Suprapubic skin (tissue), 4 donors: ENCODE measurements at regions not wholly inside any gene's neighbourhood (a gene's known extent, or its start where the extent isn't known, plus 50 kb on each side); places are given as distances from the start of the nearest gene placed in this dataset.

Experiments
- EP300 ChIP-seq: sonication (generic); formaldehyde crosslinking; IDR thresholded peaks from one replicate; pipeline ENCODE4 v1.6.1; 2017; ENCODE audit warnings: antibody characterized with exemption
- POLR2AphosphoS5 ChIP-seq, 3 donors: sonication (generic); formaldehyde crosslinking; IDR thresholded peaks; one replicate each; pipeline ENCODE4 v1.6.1; 2017; ENCODE audit warnings: antibody characterized with exemption in 3 of 3
- TF ChIP-seq, protein P1 (sequence below), 2 donors: fragments of 200-600 bp in 1 of 2; fragments of 450-650 bp in 1 of 2; sonication (generic) in 1 of 2; IDR thresholded peaks; one replicate each; pipeline ENCODE4 v1.5.1; 2016 to 2019; ENCODE audit warnings: antibody characterized with exemption in 2 of 2, mild to moderate bottlenecking in 1 of 2, moderate library complexity in 1 of 2

DNA sequence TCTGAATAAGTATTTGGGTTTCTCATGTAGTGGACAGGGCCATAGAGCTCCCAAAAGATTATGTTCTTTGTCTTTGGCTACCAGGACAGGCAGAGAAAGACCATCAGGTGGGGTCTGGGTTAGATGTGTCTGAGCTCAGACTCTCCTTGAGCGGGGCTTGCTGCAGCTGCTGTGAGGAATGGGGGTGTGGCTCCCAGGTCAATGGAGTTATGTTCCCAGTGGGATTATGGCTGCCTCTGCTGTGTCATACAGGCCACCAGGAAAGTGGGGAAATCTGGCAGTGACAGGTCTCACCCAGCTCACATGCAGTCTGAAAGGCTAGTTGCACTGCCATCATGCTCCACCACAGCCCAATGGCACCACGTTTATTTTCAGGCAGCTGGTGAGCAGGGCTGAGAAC lies 97.0 kb upstream of the FERD3L start:
- TF ChIP-seq, protein P1, sequence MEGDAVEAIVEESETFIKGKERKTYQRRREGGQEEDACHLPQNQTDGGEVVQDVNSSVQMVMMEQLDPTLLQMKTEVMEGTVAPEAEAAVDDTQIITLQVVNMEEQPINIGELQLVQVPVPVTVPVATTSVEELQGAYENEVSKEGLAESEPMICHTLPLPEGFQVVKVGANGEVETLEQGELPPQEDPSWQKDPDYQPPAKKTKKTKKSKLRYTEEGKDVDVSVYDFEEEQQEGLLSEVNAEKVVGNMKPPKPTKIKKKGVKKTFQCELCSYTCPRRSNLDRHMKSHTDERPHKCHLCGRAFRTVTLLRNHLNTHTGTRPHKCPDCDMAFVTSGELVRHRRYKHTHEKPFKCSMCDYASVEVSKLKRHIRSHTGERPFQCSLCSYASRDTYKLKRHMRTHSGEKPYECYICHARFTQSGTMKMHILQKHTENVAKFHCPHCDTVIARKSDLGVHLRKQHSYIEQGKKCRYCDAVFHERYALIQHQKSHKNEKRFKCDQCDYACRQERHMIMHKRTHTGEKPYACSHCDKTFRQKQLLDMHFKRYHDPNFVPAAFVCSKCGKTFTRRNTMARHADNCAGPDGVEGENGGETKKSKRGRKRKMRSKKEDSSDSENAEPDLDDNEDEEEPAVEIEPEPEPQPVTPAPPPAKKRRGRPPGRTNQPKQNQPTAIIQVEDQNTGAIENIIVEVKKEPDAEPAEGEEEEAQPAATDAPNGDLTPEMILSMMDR (IDR thresholded peaks at IDR 0.05), result no peak
- no peak for TF ChIP-seq POLR2AphosphoS5 (IDR thresholded peaks at IDR 0.05)
- no peak for TF ChIP-seq EP300
